KOPT-K1 (cell line): ENCODE measurements at regions not wholly inside any gene's neighbourhood (a gene's known extent, or its start where the extent isn't known, plus 50 kb on each side); places are given as distances from the start of the nearest gene placed in this dataset.

Source experiments
- H3K27ac ChIP-seq: fragments of 200-600 bp; sonication (generic); 2 replicates; pipeline ENCODE4 v1.5.1; 2016; ENCODE audit warnings: antibody characterized with exemption, mild to moderate bottlenecking, low read depth, low read length; ENCODE audit not compliant: poor library complexity, severe bottlenecking
- H3K36me3 ChIP-seq: fragments of 200-600 bp; sonication (generic); 2 replicates; pipeline ENCODE4 v1.5.1; 2017; ENCODE audit warnings: antibody characterized with exemption, mild to moderate bottlenecking, low read length, moderate library complexity; ENCODE audit not compliant: insufficient read depth
- H3K9me3 ChIP-seq: fragments of 200-600 bp; sonication (generic); 2 replicates; pipeline ENCODE4 v1.5.1; 2017; ENCODE audit warnings: antibody characterized with exemption, low read length, mild to moderate bottlenecking; ENCODE audit not compliant: insufficient read depth, poor library complexity, severe bottlenecking

DNA sequence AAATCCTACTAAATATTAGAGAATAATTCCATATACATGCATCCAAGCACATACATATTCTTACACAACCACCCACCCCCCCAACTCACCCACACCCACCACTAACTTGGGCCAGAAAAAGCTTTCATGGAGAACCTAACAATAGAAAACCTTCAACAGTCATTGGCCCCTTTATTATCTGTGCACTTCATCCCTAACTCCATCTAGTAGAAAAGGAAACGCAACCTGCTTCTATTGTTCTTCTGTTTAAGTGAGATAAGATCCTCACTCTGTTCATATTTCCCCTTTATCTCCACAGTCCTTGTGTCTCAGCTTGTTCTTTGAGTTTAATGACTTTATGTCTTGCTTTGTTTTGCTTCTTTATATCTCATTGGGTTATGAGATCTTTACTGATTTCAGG is 1740.2 kb upstream of the CELF4 start:
- Histone ChIP-seq H3K27ac (no peak overlapping the region), H3K36me3 (no peaks in the 10 kb centered on the region), H3K9me3 (no peaks in the 10 kb centered on the region)

- H3K36me3 ChIP-seq, result no peaks in the 10 kb centered on the region
- H3K27ac ChIP-seq, result no peak overlapping the region
- no peaks in the 10 kb centered on the region for H3K9me3 ChIP-seq
Measured at GRCh38 chr18:39302481-39302880, 1736.9 kb upstream of the CELF4 start.

GRCh38 chr18:39299152-39299551 is 1733.6 kb upstream of the CELF4 start:
- no peaks in the 10 kb centered on the region for H3K9me3 ChIP-seq
- no peak overlapping the region for H3K27ac ChIP-seq
- H3K36me3 ChIP-seq, result no peaks in the 10 kb centered on the region

DNA sequence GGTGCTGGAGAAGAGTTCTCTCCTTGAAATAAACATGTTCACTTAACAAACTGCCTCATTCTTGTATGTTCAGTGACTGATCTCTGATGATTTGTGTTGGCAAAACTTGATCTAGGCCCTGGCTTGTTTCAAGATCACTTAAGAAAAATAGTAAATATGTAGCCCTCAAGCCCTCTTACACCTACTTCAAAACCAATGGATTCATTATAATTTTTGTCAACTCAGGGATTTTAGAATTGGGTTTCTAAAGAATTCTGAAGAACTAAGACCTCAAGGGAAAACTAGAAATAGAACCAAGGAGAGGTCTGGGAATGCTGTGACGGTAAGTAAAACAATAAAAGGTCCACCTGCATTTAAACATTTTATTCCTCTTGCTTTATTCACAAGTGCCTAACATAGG is 1731.6 kb upstream of the CELF4 start:
- H3K27ac ChIP-seq, result no peak overlapping the region
- H3K9me3 ChIP-seq, result no peaks in the 10 kb centered on the region

DNA sequence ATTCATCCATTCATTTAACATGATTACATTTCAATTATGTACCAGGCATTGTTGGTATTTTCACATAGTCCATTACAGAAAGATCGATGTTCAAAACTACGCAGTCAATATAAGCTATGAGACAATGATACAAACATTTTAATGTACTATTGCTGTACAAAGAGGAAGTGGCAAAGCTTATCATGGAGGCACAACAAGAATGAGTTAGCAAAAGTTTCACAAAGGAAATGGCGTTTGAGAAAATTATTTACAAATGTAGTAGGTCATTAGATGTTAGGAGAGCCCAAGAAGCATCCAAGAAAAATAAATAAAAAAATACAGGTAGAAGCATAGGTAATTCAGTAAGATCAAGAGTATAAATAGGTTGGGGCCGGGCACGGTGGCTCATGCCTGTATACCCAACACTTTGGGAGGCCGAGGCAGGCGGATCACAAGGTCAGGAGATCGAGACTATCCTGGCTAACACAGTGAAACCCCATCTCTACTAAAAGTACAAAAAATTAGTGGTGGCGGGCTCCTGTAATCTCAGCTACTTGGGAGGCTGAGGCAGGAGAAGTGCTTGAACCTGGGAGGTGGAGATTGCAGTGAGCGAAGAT is 1730.8 kb upstream of the CELF4 start:
- Histone ChIP-seq H3K36me3 (no peaks in the 10 kb centered on the region), H3K9me3 (no peaks in the 10 kb centered on the region), H3K27ac (no peak overlapping the region)

More for the DNA sequence above, 1731.6 kb upstream of the CELF4 start:
- no peaks in the 10 kb centered on the region for H3K36me3 ChIP-seq

- no peak overlapping the region for H3K27ac ChIP-seq
- H3K9me3 ChIP-seq, result no peaks in the 10 kb centered on the region
- H3K36me3 ChIP-seq, result no peaks in the 10 kb centered on the region
Measured at GRCh38 chr18:39276764-39277163, 1711.2 kb upstream of the CELF4 start.

DNA sequence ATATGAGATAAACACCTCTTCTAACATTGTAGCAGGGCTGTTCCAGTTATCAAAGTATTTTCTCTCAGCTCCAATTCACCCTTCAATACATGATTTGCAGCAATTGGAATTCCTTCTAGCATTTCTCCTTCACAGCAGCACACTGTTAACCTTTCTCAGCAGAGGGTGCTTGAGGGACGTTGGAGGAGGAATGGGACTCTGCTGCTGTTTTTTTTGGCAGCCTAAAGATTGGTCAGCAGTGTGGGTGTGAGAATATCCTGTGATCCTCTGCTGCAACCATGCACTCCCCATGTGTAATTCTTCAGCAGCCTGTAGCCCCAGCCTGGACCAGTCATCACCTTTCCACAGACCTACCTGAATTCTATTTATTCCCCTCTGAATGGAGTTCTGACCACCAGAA is 1708.9 kb upstream of the CELF4 start:
- H3K9me3 ChIP-seq, result no peaks in the 10 kb centered on the region
- no peak overlapping the region for H3K27ac ChIP-seq
- H3K36me3 ChIP-seq, result no peaks in the 10 kb centered on the region

GRCh38 chr18:39272230-39272629 is 1706.6 kb upstream of the CELF4 start:
- Histone ChIP-seq H3K9me3 (no peaks in the 10 kb centered on the region), H3K36me3 (no peaks in the 10 kb centered on the region), H3K27ac (no peak overlapping the region)

DNA sequence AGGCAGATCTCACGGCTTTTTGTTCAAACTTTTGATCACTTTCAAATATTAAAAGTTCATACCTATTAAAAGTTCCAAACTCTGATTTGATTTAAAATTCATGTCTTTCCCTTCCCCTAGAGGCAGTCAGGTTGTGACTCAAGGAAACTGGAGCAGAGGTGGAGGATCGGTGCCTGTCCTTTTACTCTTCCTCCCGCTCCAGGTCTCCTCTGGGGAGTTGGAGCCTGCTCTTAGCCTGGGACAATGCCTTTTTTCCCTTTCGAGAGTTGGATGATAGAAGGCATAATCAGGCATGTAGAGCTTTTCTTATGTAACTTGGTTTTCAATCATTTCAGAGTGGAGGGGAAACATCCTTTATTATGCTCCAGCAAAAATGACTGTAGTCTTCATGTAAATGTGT is 1706.1 kb upstream of the CELF4 start:
- Histone ChIP-seq H3K9me3 (no peaks in the 10 kb centered on the region), H3K36me3 (no peaks in the 10 kb centered on the region), H3K27ac (no peak overlapping the region)

GRCh38 chr18:39260565-39260964 is 1695.0 kb upstream of the CELF4 start:
- Histone ChIP-seq H3K27ac (no peak overlapping the region), H3K9me3 (no peaks in the 10 kb centered on the region), H3K36me3 (no peaks in the 10 kb centered on the region)

DNA sequence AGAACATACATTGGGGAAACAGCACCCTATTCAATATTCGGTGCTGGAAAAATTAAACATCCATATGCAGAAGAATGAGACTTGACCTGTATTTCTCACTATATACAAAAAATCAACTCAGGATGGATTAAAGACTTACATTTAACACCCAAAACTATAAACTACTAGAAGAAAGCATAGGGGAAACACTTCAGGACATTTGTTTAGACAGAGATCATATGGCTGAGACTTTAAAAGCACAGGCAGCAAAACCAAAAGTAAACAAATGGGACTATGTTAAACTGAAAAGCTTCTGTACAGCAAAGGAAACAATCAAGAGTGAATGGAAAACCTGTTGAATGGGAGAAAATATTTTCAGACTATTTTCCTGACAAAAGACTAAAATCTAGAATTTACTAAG is 1694.1 kb upstream of the CELF4 start:
- Histone ChIP-seq H3K9me3 (no peaks in the 10 kb centered on the region), H3K27ac (no peak overlapping the region), H3K36me3 (no peaks in the 10 kb centered on the region)

DNA sequence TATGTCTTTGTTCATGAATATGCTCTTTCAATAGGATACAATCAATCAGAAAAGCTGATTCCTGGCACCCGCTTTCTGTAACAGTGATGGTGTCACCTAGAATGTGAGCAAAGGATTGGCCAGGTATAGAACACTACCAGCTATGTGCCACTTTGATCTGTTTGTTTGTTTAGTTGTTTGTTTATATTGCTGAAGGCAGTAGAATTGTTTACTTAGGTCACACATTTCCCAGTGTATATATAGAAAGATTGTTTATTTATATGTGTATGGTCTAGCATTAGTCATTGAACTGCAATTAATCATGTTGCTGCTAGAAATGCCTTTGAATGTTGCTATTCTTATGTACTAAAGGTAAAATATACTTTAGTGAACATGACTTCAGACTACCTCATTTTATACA is 1678.6 kb upstream of the CELF4 start:
- Histone ChIP-seq H3K27ac (no peak overlapping the region), H3K9me3 (no peaks in the 10 kb centered on the region), H3K36me3 (no peaks in the 10 kb centered on the region)

DNA sequence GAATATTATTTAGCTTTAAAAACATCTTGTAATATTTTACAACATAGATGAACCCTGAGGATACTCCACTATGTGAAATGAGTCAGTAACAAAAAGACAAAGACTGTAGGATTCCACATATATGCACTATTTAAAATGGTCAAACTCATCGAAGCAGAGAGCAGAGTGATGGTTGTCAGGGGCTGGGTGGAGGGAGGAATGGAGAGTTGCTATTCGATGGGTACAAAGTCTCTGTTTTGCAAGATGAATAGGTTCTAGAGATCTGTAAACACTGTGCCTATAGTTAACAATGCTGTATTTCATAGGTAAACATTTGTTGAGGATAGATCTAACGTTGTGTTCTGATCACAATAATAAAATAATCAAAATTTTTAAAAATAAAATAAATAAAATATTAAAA is 1675.9 kb upstream of the CELF4 start:
- Histone ChIP-seq H3K27ac (no peak overlapping the region), H3K36me3 (no peaks in the 10 kb centered on the region), H3K9me3 (no peaks in the 10 kb centered on the region)

DNA sequence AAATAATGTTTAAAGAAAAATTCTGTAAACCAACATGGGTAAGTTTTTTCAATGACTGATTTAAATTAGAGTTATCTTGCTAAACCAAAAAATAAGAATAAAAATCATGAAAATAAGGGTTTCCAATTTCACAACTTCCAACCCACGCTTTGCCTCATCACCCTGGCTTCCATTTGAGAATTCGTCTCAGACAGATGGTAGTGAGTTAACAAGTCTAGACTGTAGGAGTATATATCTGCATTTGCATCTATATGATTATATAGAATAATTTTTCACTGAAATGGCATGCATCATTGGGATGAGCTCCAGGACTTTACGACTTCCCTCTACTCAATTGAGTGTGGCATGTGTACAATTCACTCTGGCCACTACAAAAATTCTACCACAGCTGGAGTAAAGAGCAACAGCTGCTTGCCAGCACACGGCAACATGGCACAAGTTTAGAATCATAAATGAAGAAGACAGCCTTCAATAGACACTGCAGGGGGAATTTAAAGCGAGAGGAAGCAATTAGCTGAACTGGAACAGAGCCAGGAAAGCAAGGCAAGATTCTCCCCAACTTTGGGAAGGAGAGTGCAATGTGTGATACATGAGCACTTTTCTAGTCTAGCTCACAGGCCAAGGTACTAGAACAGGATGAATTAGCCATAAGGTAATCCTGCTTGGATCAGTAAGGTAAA is 1673.5 kb upstream of the CELF4 start:
- Histone ChIP-seq H3K9me3 (no peaks in the 10 kb centered on the region), H3K27ac (no peak overlapping the region), H3K36me3 (no peaks in the 10 kb centered on the region)

- no peak overlapping the region for H3K27ac ChIP-seq
- no peaks in the 10 kb centered on the region for H3K36me3 ChIP-seq
- no peaks in the 10 kb centered on the region for H3K9me3 ChIP-seq
Measured at GRCh38 chr18:39235118-39235719, 1669.6 kb upstream of the CELF4 start.

DNA sequence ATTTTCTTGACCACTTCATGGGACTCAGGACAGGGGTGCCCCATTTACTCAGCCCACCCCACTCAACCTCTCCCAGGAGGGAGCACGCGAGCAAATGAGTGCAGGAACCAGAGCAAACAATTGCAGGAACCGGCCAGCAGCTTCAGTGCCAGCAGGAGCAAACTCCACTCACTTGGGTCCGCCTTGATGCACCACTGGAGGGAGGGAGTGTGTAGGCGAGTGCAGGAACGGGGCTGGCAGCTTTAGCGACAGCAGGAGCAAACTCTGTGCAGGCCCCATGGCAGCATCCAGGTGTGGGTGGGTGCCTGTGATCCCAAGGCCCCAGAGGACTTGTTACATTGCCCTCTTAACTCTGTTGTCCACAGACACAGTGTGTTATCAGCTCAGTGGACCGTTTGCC is 1667.3 kb upstream of the CELF4 start:
- Histone ChIP-seq H3K9me3 (no peaks in the 10 kb centered on the region), H3K27ac (no peak overlapping the region), H3K36me3 (no peaks in the 10 kb centered on the region)
